ENCODE measurements at regions not wholly inside any gene's neighbourhood (a gene's known extent, or its start where the extent isn't known, plus 50 kb on each side); places are given as distances from the start of the nearest gene placed in this dataset.

DNA sequence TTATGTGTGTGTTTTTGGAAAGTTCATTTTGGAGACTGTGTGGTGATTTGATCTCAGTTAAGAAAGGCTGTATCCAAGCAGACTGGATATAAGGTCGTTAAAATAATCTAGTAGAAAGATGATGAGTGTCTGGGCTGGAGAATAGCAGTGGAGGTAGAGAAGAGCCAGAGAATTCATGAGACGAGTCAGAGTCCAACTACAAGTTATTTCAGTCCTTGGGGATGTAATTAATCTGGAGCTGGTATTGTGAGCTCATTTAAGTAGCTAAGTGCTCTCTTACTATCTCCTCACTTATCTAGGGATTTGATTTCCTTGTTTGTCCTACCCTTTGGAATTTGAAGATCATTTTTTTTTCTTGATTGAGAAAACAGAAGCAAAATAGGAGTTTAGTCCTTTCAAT lies 1219.0 kb upstream of the ADGRL4 start:
- WGBS, 2 experiments (ENCODE audit: insufficient coverage in 1 of 2, insufficient read length in 1 of 2): 77 to 80% methylated on average over 1 to 2 of the region's 2 CpGs
- DNase-seq: no peak
- no peaks in the 10 kb centered on the region for H3K27me3 Mint-ChIP-seq (ENCODE audit: insufficient read depth)
- H3K4me1 Mint-ChIP-seq: peaks cover 7% of the 10 kb centered on the region
- H3K9me3 ChIP-seq (ENCODE audit: control insufficient read depth, low read length): no peaks in the 10 kb centered on the region
- no peak overlapping the region for H3K4me3 ChIP-seq (ENCODE audit: low read length)
- no peaks in the 10 kb centered on the region for H3K9me3 Mint-ChIP-seq
- H3K4me1 ChIP-seq (ENCODE audit: control insufficient read depth, insufficient read depth, low read length): no peaks in the 10 kb centered on the region
- H3K27ac Mint-ChIP-seq: no peak overlapping the region
- no peaks in the 10 kb centered on the region for H3K36me3 Mint-ChIP-seq (ENCODE audit: low read depth)
- no peaks in the 10 kb centered on the region for H3K36me3 ChIP-seq (ENCODE audit: control insufficient read depth, insufficient read depth, low read length)
- H3K27me3 ChIP-seq (ENCODE audit: control insufficient read depth, insufficient read depth, low read length, poor library complexity, severe bottlenecking): no peaks in the 10 kb centered on the region
- no peak overlapping the region for H3K27ac ChIP-seq (ENCODE audit: low read depth, low read length)
- no peak overlapping the region for H3K9ac ChIP-seq (ENCODE audit: extremely low read depth, low read length, poor library complexity, severe bottlenecking)
- H3K4me3 Mint-ChIP-seq: no peak overlapping the region
- TF ChIP-seq, protein P1, sequence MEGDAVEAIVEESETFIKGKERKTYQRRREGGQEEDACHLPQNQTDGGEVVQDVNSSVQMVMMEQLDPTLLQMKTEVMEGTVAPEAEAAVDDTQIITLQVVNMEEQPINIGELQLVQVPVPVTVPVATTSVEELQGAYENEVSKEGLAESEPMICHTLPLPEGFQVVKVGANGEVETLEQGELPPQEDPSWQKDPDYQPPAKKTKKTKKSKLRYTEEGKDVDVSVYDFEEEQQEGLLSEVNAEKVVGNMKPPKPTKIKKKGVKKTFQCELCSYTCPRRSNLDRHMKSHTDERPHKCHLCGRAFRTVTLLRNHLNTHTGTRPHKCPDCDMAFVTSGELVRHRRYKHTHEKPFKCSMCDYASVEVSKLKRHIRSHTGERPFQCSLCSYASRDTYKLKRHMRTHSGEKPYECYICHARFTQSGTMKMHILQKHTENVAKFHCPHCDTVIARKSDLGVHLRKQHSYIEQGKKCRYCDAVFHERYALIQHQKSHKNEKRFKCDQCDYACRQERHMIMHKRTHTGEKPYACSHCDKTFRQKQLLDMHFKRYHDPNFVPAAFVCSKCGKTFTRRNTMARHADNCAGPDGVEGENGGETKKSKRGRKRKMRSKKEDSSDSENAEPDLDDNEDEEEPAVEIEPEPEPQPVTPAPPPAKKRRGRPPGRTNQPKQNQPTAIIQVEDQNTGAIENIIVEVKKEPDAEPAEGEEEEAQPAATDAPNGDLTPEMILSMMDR (conservative IDR thresholded peaks at IDR 0.05): no peak

DNA sequence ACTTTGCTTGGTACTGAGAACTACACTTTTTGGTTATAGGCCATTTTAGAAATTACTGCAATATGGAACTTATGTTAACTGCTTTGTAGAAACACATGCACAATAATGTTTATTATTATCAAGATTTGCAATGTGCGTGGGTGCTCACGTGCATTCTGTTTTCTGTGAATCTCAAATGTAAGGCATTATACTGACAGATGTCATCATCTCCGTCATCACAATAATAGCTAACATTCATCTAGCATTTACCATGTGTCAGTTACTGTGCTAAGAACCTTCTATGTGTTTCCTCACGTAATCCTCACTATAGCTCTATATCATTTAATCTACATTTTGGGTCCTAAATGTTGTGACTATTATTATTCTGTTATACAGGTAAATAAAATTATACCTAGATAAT lies 1214.8 kb upstream of the ADGRL4 start:
- DNase-seq: no peak
- no peak overlapping the region for H3K27ac ChIP-seq (ENCODE audit: low read depth, low read length)
- no peaks in the 10 kb centered on the region for H3K27me3 ChIP-seq (ENCODE audit: control insufficient read depth, insufficient read depth, low read length, poor library complexity, severe bottlenecking)
- 94 to 96% methylated on average over 3 of the region's 4 CpGs for WGBS, 2 experiments (ENCODE audit: insufficient coverage in 1 of 2, insufficient read length in 1 of 2)
- TF ChIP-seq, protein P1 (conservative IDR thresholded peaks at IDR 0.05): no peak
- no peak overlapping the region for H3K4me3 ChIP-seq (ENCODE audit: low read length)
- H3K4me1 ChIP-seq (ENCODE audit: control insufficient read depth, insufficient read depth, low read length): no peaks in the 10 kb centered on the region
- Mint-ChIP-seq H3K4me3 (no peak overlapping the region), H3K27me3 (ENCODE audit: insufficient read depth) (no peaks in the 10 kb centered on the region), H3K4me1 (peaks cover 7% of the 10 kb centered on the region), H3K27ac (no peak overlapping the region), H3K36me3 (ENCODE audit: low read depth) (no peaks in the 10 kb centered on the region), H3K9me3 (no peaks in the 10 kb centered on the region)
- no peaks in the 10 kb centered on the region for H3K36me3 ChIP-seq (ENCODE audit: control insufficient read depth, insufficient read depth, low read length)
- no peaks in the 10 kb centered on the region for H3K9me3 ChIP-seq (ENCODE audit: control insufficient read depth, low read length)
- H3K9ac ChIP-seq (ENCODE audit: extremely low read depth, low read length, poor library complexity, severe bottlenecking): no peak overlapping the region

DNA sequence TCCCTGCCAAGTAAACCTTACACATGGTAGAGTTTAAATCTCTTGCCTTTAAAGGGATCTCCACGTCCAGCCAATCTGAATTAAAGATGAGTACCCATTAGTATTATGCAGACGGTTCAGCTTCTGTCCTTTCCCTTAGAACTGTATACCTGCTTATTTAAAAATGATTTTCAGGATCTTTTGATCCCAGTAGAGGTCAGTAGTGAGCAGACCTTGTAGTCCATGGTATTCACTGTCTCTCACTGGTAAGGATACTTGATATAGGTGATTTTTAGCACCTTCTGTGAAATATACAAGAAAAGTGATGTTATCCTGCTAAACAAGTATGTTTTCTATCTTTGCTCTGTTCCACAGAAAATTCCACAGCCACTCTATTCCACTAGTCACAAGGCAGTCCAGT lies 1211.6 kb upstream of the ADGRL4 start:
- no peaks in the 10 kb centered on the region for H3K9me3 Mint-ChIP-seq
- Histone ChIP-seq H3K9ac (ENCODE audit: extremely low read depth, low read length, poor library complexity, severe bottlenecking) (no peak overlapping the region), H3K27me3 (ENCODE audit: control insufficient read depth, insufficient read depth, low read length, poor library complexity, severe bottlenecking) (no peaks in the 10 kb centered on the region), H3K4me1 (ENCODE audit: control insufficient read depth, insufficient read depth, low read length) (no peaks in the 10 kb centered on the region), H3K4me3 (ENCODE audit: low read length) (no peak overlapping the region), H3K27ac (ENCODE audit: low read depth, low read length) (no peak overlapping the region), H3K9me3 (ENCODE audit: control insufficient read depth, low read length) (no peaks in the 10 kb centered on the region), H3K36me3 (ENCODE audit: control insufficient read depth, insufficient read depth, low read length) (no peaks in the 10 kb centered on the region)
- 40 to 69% methylated on average over 2 of the region's 2 CpGs for WGBS, 2 experiments (ENCODE audit: insufficient coverage in 1 of 2, insufficient read length in 1 of 2)
- no peaks in the 10 kb centered on the region for H3K27me3 Mint-ChIP-seq (ENCODE audit: insufficient read depth)
- H3K27ac Mint-ChIP-seq: no peak overlapping the region
- DNase-seq: no peak
- H3K4me3 Mint-ChIP-seq: no peak overlapping the region
- TF ChIP-seq, protein P1 (conservative IDR thresholded peaks at IDR 0.05): peak; percentile 82
- no peaks in the 10 kb centered on the region for H3K4me1 Mint-ChIP-seq
- H3K36me3 Mint-ChIP-seq (ENCODE audit: low read depth): no peaks in the 10 kb centered on the region

All from endodermal cell (in vitro differentiated cells).